ENCODE measurements at regions not wholly inside any gene's neighbourhood (a gene's known extent, or its start where the extent isn't known, plus 50 kb on each side); places are given as distances from the start of the nearest gene placed in this dataset.
"Not testable (repeated sequence)": the region's sequence is repeated elsewhere in the genome, so short reads cannot be mapped to it uniquely, and the experiment has no call there.

DNA sequence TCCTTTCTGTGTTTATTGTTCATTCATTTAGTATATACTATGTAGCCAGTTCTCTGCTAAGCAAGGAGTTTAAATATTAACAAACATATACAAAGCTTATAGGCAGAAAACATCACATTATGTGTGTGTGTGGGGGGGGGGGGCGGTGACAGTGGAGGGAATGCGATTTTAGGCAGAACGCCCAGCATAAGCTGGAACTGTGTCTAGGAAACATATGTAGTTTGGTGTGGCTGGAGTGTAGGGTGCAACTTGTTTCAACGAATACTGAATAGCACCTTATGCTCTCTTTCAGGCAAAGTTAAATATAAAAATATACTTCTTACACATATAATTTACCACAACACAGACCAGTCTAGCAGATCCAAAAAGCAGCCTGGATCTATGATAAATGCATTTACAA is 980.6 kb downstream of the SLC6A15 start:
- H3K36me3 ChIP-seq (ENCODE audit: control insufficient read depth, insufficient read depth, low read length) = no peaks in the 10 kb centered on the region
- H3K27me3 ChIP-seq (ENCODE audit: control insufficient read depth, insufficient read depth, low read length) = no peaks in the 10 kb centered on the region
- no peak overlapping the region for H3K4me3 ChIP-seq (ENCODE audit: low read depth, low read length)
- FAIRE-seq = no peak
- no peak for DNase-seq (ENCODE audit: low read depth)
- TF ChIP-seq, protein P1, sequence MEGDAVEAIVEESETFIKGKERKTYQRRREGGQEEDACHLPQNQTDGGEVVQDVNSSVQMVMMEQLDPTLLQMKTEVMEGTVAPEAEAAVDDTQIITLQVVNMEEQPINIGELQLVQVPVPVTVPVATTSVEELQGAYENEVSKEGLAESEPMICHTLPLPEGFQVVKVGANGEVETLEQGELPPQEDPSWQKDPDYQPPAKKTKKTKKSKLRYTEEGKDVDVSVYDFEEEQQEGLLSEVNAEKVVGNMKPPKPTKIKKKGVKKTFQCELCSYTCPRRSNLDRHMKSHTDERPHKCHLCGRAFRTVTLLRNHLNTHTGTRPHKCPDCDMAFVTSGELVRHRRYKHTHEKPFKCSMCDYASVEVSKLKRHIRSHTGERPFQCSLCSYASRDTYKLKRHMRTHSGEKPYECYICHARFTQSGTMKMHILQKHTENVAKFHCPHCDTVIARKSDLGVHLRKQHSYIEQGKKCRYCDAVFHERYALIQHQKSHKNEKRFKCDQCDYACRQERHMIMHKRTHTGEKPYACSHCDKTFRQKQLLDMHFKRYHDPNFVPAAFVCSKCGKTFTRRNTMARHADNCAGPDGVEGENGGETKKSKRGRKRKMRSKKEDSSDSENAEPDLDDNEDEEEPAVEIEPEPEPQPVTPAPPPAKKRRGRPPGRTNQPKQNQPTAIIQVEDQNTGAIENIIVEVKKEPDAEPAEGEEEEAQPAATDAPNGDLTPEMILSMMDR (IDR thresholded peaks at IDR 0.05; ENCODE audit: insufficient read depth, low read length, severe bottlenecking) = no peak

DNA sequence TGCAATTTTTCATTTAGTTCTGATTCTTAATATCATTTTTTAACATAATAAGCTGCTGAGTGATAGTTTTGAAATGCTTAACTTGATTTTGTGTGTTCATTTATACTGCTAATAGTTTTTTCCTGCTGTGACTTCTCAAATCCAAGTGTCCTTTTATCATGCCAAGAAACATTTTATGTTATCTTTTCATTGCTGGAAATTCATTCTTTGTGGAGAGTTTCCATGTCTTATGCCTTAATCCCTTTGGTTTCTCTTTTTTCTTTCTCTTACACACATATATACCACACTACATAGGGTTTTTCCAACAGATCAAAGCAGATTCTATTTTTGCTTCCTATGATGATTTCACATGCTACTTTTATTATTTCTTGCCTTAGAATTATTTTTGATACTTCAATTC is 981.1 kb downstream of the SLC6A15 start:
- no peak for DNase-seq (ENCODE audit: low read depth)
- TF ChIP-seq, protein P1 (IDR thresholded peaks at IDR 0.05; ENCODE audit: insufficient read depth, low read length, severe bottlenecking) = no peak
- Histone ChIP-seq H3K36me3 (ENCODE audit: control insufficient read depth, insufficient read depth, low read length) (no peaks in the 10 kb centered on the region), H3K4me3 (ENCODE audit: low read depth, low read length) (no peak overlapping the region), H3K27me3 (ENCODE audit: control insufficient read depth, insufficient read depth, low read length) (no peaks in the 10 kb centered on the region)
- no peak for FAIRE-seq

DNA sequence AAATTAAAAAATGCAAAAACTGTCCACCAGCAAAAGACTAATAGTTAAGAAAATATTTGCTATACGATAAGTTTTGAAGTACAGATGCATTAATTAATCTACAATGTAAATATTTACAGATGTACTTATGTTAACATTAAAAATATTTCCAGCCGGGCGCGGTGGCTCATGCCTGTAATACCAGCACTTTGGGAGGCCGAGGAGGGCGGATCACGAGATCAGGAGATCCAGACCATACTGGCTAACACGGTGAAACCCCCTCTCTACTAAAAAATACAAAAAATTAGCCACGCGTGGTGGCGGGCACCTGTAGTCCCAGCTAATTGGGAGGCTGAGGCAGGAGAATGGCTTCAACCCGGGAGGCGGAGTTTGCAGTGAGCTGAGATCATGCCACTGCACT is 982.8 kb downstream of the SLC6A15 start:
- not testable (repeated sequence) for FAIRE-seq; DNase-seq (ENCODE audit: low read depth); H3K4me3 ChIP-seq (ENCODE audit: low read depth, low read length); H3K36me3 ChIP-seq (ENCODE audit: control insufficient read depth, insufficient read depth, low read length); H3K27me3 ChIP-seq (ENCODE audit: control insufficient read depth, insufficient read depth, low read length)

DNA sequence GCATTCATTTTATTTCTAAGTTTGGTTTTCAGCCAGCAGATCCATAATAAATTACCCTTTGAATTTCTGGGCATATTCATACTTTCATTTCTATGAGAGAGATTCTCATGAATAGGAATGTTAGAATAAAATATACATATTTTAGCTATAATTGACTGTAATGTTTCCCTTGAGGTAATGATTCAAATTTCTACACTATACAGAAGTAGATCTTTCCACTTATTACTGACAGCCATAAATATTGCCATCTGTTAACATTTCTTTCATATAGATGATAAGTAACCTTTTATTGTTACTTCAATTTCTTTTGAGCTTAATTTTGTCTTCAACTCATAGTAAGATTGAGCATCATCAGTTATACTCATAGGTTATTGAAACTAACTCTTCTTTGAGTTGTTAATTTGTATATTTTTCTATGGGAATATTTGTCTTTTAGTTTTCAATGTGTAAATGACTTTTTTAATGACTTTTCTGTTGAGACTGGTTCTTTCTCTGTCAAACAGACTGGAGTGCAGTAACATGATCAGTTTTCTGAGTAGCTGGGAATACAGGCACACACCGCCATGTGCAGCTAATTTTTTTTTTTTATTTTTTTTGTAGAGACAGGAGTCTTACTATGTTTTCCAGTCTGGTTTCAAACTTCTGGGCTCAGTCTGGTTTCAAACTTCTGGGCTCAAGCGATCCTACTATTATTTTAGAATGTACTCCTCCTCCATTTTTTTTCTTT is 991.6 kb downstream of the SLC6A15 start:
- TF ChIP-seq, protein P1 (IDR thresholded peaks at IDR 0.05; ENCODE audit: insufficient read depth, low read length, severe bottlenecking) = no peak
- Histone ChIP-seq H3K36me3 (ENCODE audit: control insufficient read depth, insufficient read depth, low read length) (no peaks in the 10 kb centered on the region), H3K4me3 (ENCODE audit: low read depth, low read length) (no peak overlapping the region), H3K27me3 (ENCODE audit: control insufficient read depth, insufficient read depth, low read length) (no peaks in the 10 kb centered on the region)
- DNase-seq (ENCODE audit: low read depth) (no peak), FAIRE-seq (no peak)

DNA sequence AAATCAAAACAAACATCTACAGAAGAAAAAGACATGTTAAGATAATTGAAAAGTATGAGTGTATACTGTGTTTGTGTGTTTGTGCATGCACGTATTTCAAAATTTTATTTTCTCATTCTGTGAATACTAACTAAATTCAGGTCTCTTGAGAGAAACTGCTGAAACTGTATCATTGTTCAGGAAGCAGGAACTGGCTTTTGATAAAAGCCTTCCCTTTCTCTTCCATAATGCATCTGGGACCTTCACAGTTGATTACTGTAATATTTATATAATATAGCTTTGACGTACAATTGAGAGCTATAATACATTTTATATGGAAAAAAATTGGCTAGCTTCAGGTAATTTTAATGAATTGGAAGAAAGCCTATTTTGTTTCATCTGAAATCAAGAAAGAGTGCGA is 993.5 kb downstream of the SLC6A15 start:
- no peak for FAIRE-seq
- TF ChIP-seq, protein P1 (IDR thresholded peaks at IDR 0.05; ENCODE audit: insufficient read depth, low read length, severe bottlenecking) = no peak
- Histone ChIP-seq H3K27me3 (ENCODE audit: control insufficient read depth, insufficient read depth, low read length) (no peaks in the 10 kb centered on the region), H3K36me3 (ENCODE audit: control insufficient read depth, insufficient read depth, low read length) (no peaks in the 10 kb centered on the region), H3K4me3 (ENCODE audit: low read depth, low read length) (no peak overlapping the region)
- DNase-seq (ENCODE audit: low read depth) = no peak

DNA sequence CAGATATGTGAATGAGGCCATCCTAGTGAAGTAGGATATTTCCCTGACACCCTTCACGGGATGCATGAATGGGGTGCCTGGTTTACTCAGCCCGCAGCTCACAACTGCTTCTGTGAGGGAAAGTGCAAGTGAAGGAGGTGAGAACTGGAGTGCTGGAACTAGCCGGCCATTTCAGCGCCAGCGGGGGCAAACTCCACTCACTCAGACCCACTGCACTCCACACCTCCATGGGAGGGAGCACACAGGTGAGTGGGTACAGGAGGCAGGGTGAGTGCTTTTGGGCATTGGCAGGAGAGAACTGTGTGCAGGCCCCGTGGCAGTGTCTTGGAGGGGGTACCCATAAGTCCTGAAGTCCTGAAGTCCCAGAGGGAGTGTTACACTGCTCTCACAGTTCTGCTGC is 1008.4 kb downstream of the SLC6A15 start:
- FAIRE-seq = no peak
- no peak for DNase-seq (ENCODE audit: low read depth)
- TF ChIP-seq, protein P1 (IDR thresholded peaks at IDR 0.05; ENCODE audit: insufficient read depth, low read length, severe bottlenecking) = no peak
- no peaks in the 10 kb centered on the region for H3K36me3 ChIP-seq (ENCODE audit: control insufficient read depth, insufficient read depth, low read length)
- no peaks in the 10 kb centered on the region for H3K27me3 ChIP-seq (ENCODE audit: control insufficient read depth, insufficient read depth, low read length)
- no peak overlapping the region for H3K4me3 ChIP-seq (ENCODE audit: low read depth, low read length)

Measured in bronchial epithelial cell (primary cell).